HepG2 (cell line): ENCODE measurements at regions not wholly inside any gene's neighbourhood (a gene's known extent, or its start where the extent isn't known, plus 50 kb on each side); places are given as distances from the start of the nearest gene placed in this dataset.

Experiments used
- ARID2 ChIP-seq: sonication (generic); formaldehyde crosslinking; IDR thresholded peaks from 2 replicates; pipeline ENCODE4 v1.8.1; 2022; ENCODE audit warnings: mild to moderate bottlenecking, missing genetic modification reagents, borderline replicate concordance
- KLF12 ChIP-seq: sonication (generic); formaldehyde crosslinking; IDR thresholded peaks from 2 replicates; pipeline ENCODE4 v1.4.0; 2020; ENCODE audit warnings: missing genetic modification reagents, borderline replicate concordance
- LBX2 ChIP-seq: sonication (generic); formaldehyde crosslinking; IDR thresholded peaks from 2 replicates; pipeline ENCODE4 v1.5.0; 2020; ENCODE audit warnings: missing genetic modification reagents, mild to moderate bottlenecking, borderline replicate concordance
- MAFF ChIP-seq: IDR thresholded peaks from 2 replicates; pipeline ENCODE4 v1.6.1; 2011; ENCODE audit warnings: low read depth, low read length, improper control_type of control experiment
- MEIS2 ChIP-seq: sonication (generic); formaldehyde crosslinking; IDR thresholded peaks from 2 replicates; pipeline ENCODE4 v1.9.0; 2021; ENCODE audit warnings: mild to moderate bottlenecking, missing genetic modification reagents
- NCOR1 ChIP-seq: fragments of 200-600 bp; sonication (generic); IDR thresholded peaks from 2 replicates; pipeline ENCODE4 v1.7.0; 2017; ENCODE audit warnings: antibody characterized with exemption, low read length, borderline replicate concordance
- POGZ ChIP-seq: sonication (generic); formaldehyde crosslinking; IDR thresholded peaks from 2 replicates; pipeline ENCODE4 v1.4.0; 2020; ENCODE audit warnings: mild to moderate bottlenecking, missing genetic modification reagents
- RBFOX2 ChIP-seq: fragments of 200-400 bp; formaldehyde crosslinking; IDR thresholded peaks from 2 replicates; pipeline ENCODE4 v1.6.1; 2017; ENCODE audit warnings: low read depth, mild to moderate bottlenecking, low read length
- REL ChIP-seq: sonication (generic); formaldehyde crosslinking; conservative IDR thresholded peaks from 2 replicates; pipeline ENCODE4 v1.8.0; 2022; ENCODE audit warnings: mild to moderate bottlenecking, missing genetic modification reagents, moderate library complexity
- RXRA ChIP-seq: sonication (generic); formaldehyde crosslinking; IDR thresholded peaks from 2 replicates; pipeline ENCODE4 v1.5.1; 2020; ENCODE audit warnings: missing genetic modification reagents
- SALL2 ChIP-seq: sonication (generic); formaldehyde crosslinking; IDR thresholded peaks from 2 replicates; pipeline ENCODE4 v1.8.1; 2023; ENCODE audit warnings: mild to moderate bottlenecking, missing genetic modification reagents, inconsistent platforms
- SMARCC2 ChIP-seq: fragments of 450-650 bp; IDR thresholded peaks from 2 replicates; pipeline ENCODE4 v1.6.1; 2017; ENCODE audit warnings: antibody characterized with exemption, mild to moderate bottlenecking
- TEAD2 ChIP-seq: sonication (generic); formaldehyde crosslinking; IDR thresholded peaks from 2 replicates; pipeline ENCODE4 v1.9.0; 2021; ENCODE audit warnings: missing genetic modification reagents
- ZBTB42 ChIP-seq: sonication (generic); formaldehyde crosslinking; IDR thresholded peaks from 2 replicates; pipeline ENCODE4 v1.5.0; 2020; ENCODE audit warnings: mild to moderate bottlenecking, missing genetic modification reagents
- ZNF281 ChIP-seq: sonication (generic); formaldehyde crosslinking; IDR thresholded peaks from 2 replicates; pipeline ENCODE4 v1.4.0; 2020; ENCODE audit warnings: missing genetic modification reagents, borderline replicate concordance
- ZNF331 ChIP-seq: sonication (generic); formaldehyde crosslinking; IDR thresholded peaks from 2 replicates; pipeline ENCODE4 v1.4.0; 2020; ENCODE audit warnings: missing genetic modification reagents
- ZNF337 ChIP-seq: sonication (generic); formaldehyde crosslinking; IDR thresholded peaks from 2 replicates; pipeline ENCODE4 v1.5.1; 2020; ENCODE audit warnings: missing genetic modification reagents, low read depth, mild to moderate bottlenecking, borderline replicate concordance
- ZNF619 ChIP-seq: sonication (generic); formaldehyde crosslinking; IDR thresholded peaks from 2 replicates; pipeline ENCODE4 v1.4.0; 2020; ENCODE audit warnings: mild to moderate bottlenecking, missing genetic modification reagents
- ZNF703 ChIP-seq: sonication (generic); formaldehyde crosslinking; IDR thresholded peaks from 2 replicates; pipeline ENCODE4 v1.5.1; 2020; ENCODE audit warnings: missing genetic modification reagents, mild to moderate bottlenecking, moderate library complexity, borderline replicate concordance
- ZNF724P ChIP-seq: sonication (generic); formaldehyde crosslinking; IDR thresholded peaks from 2 replicates; pipeline ENCODE4 v1.8.0; 2022; ENCODE audit warnings: missing genetic modification reagents, borderline replicate concordance
- ZNF841 ChIP-seq: sonication (generic); formaldehyde crosslinking; IDR thresholded peaks from 2 replicates; pipeline ENCODE4 v1.8.1; 2023; ENCODE audit warnings: missing genetic modification reagents, borderline replicate concordance
- TF ChIP-seq, protein P1 (sequence below): sonication (generic); formaldehyde crosslinking; IDR thresholded peaks from 2 replicates; pipeline ENCODE4 v1.4.0; 2020; ENCODE audit warnings: missing genetic modification reagents, borderline replicate concordance

DNA sequence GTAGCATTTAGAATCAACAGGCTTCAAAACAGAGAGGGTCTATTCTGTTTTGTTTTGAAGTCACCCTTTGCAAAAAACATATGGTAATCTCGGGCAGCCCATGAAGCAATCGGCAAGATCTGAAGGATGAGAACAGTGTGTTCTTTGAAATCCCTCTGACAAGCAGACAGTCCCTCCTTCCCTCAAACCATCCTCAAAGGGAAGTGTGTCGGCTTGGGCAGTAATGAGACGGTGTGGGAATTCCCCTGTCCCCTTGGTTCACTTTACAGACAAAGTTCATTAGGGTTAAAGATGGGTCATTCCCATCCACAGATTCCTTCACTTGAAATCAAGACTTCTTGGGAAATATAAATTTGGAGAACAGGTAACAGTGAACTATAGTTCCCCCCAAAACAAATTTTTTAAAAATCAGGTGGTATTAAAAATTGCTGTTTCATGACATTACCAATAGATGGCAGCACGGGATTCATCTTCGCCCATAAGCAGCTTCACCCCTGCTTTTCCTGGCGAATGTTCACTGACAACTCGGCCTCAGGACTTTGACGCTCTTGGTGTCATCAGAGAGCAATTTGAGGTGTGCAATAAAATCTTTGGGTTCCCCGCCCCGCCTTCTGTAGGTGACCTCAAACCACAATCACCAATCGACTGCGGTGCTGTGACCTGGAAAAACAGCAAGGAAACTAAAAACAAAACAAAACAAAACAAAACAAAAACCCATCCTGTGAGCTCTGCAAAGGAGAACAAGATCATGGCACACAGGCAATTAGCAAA, 159.3 kb upstream of the TNFAIP3 start (continued):
- TF ChIP-seq, protein P1, sequence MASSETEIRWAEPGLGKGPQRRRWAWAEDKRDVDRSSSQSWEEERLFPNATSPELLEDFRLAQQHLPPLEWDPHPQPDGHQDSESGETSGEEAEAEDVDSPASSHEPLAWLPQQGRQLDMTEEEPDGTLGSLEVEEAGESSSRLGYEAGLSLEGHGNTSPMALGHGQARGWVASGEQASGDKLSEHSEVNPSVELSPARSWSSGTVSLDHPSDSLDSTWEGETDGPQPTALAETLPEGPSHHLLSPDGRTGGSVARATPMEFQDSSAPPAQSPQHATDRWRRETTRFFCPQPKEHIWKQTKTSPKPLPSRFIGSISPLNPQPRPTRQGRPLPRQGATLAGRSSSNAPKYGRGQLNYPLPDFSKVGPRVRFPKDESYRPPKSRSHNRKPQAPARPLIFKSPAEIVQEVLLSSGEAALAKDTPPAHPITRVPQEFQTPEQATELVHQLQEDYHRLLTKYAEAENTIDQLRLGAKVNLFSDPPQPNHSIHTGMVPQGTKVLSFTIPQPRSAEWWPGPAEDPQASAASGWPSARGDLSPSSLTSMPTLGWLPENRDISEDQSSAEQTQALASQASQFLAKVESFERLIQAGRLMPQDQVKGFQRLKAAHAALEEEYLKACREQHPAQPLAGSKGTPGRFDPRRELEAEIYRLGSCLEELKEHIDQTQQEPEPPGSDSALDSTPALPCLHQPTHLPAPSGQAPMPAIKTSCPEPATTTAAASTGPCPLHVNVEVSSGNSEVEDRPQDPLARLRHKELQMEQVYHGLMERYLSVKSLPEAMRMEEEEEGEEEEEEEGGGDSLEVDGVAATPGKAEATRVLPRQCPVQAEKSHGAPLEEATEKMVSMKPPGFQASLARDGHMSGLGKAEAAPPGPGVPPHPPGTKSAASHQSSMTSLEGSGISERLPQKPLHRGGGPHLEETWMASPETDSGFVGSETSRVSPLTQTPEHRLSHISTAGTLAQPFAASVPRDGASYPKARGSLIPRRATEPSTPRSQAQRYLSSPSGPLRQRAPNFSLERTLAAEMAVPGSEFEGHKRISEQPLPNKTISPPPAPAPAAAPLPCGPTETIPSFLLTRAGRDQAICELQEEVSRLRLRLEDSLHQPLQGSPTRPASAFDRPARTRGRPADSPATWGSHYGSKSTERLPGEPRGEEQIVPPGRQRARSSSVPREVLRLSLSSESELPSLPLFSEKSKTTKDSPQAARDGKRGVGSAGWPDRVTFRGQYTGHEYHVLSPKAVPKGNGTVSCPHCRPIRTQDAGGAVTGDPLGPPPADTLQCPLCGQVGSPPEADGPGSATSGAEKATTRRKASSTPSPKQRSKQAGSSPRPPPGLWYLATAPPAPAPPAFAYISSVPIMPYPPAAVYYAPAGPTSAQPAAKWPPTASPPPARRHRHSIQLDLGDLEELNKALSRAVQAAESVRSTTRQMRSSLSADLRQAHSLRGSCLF (CRISPR knock-in tag), result 0 out of 2 replicates have a peak, but pooled peaks have one; percentile 49
- TF ChIP-seq ZNF331 (CRISPR knock-in tag) (peak; percentile 16; the same call in 1 of the 2 replicates), POGZ (CRISPR knock-in tag) (peak; percentile 85), RBFOX2 (no peak), TEAD2 (no peak), LBX2 (CRISPR knock-in tag) (no peak), MAFF (peak; percentile 32; the same call in 1 of the 2 replicates), REL (CRISPR knock-in tag) (no peak), MEIS2 (CRISPR knock-in tag) (peak; percentile 80), ZBTB42 (0 out of 2 replicates have a peak, but pooled peaks have one; percentile 17), ZNF841 (no peak), SALL2 (peak; percentile 50; the same call in 1 of the 2 replicates), ARID2 (CRISPR knock-in tag) (0 out of 2 replicates have a peak, but pooled peaks have one; percentile 65), NCOR1 (peak; percentile 99), ZNF703 (CRISPR knock-in tag) (no peak), ZNF281 (CRISPR knock-in tag) (0 out of 2 replicates have a peak, but pooled peaks have one; percentile 13), ZNF619 (CRISPR knock-in tag) (peak; percentile 74; the same call in 1 of the 2 replicates), KLF12 (CRISPR knock-in tag) (no peak), RXRA (CRISPR knock-in tag) (peak; percentile 98; the same call in 1 of the 2 replicates), ZNF337 (CRISPR knock-in tag) (no peak), SMARCC2 (no peak), ZNF724P (CRISPR knock-in tag) (no peak)
